ENCODE measurements at regions not wholly inside any gene's neighbourhood (a gene's known extent, or its start where the extent isn't known, plus 50 kb on each side); places are given as distances from the start of the nearest gene placed in this dataset.

GRCh38 chr5:168123631-168124528 lies 167.6 kb upstream of the WWC1 start:
- no peaks in the 10 kb centered on the region for H3K27me3 ChIP-seq
- H3K9ac ChIP-seq = no peak overlapping the region
- no peaks in the 10 kb centered on the region for H3K4me1 ChIP-seq
- H3K9me3 ChIP-seq = no peaks in the 10 kb centered on the region
- no peaks in the 10 kb centered on the region for H4K20me1 ChIP-seq
- H3K36me3 ChIP-seq = peaks cover 96% of the 10 kb centered on the region
- H3K27ac ChIP-seq = no peak overlapping the region
- no peak overlapping the region for H3K4me2 ChIP-seq
- no peak for TF ChIP-seq Cebpa-rat (IDR thresholded peaks at IDR 0.05)
- H3K4me3 ChIP-seq = no peak overlapping the region

GRCh38 chr5:168125445-168126199 lies 165.8 kb upstream of the WWC1 start:
- TF ChIP-seq Cebpa-rat (IDR thresholded peaks at IDR 0.05) = no peak
- H3K4me1 ChIP-seq = no peaks in the 10 kb centered on the region
- no peaks in the 10 kb centered on the region for H3K27me3 ChIP-seq

GRCh38 chr5:168126606-168127005 lies 164.8 kb upstream of the WWC1 start:
- Histone ChIP-seq H3K4me1 (no peaks in the 10 kb centered on the region), H3K27me3 (no peaks in the 10 kb centered on the region), H3K36me3 (peaks cover 95% of the 10 kb centered on the region), H3K27ac (no peak overlapping the region), H3K4me2 (no peak overlapping the region), H3K9me3 (no peaks in the 10 kb centered on the region), H3K4me3 (no peak overlapping the region), H3K9ac (no peak overlapping the region), H4K20me1 (no peaks in the 10 kb centered on the region)
- no peak for TF ChIP-seq Cebpa-rat (IDR thresholded peaks at IDR 0.05)

More at GRCh38 chr5:168125445-168126199, 165.8 kb upstream of the WWC1 start:
- Histone ChIP-seq H3K9ac (no peak overlapping the region), H3K4me2 (no peak overlapping the region), H3K9me3 (no peaks in the 10 kb centered on the region), H4K20me1 (no peaks in the 10 kb centered on the region), H3K4me3 (no peak overlapping the region), H3K27ac (no peak overlapping the region), H3K36me3 (peaks cover 92% of the 10 kb centered on the region)

GRCh38 chr5:168128111-168128510 lies 163.3 kb upstream of the WWC1 start:
- no peaks in the 10 kb centered on the region for H3K9me3 ChIP-seq
- no peak overlapping the region for H3K9ac ChIP-seq
- H3K4me2 ChIP-seq = no peak overlapping the region
- no peaks in the 10 kb centered on the region for H3K4me1 ChIP-seq
- H3K4me3 ChIP-seq = no peak overlapping the region
- H3K36me3 ChIP-seq = peaks cover 96% of the 10 kb centered on the region
- TF ChIP-seq Cebpa-rat (IDR thresholded peaks at IDR 0.05) = no peak
- no peak overlapping the region for H3K27ac ChIP-seq
- H3K27me3 ChIP-seq = no peaks in the 10 kb centered on the region
- no peaks in the 10 kb centered on the region for H4K20me1 ChIP-seq

GRCh38 chr5:168128557-168128956 lies 162.9 kb upstream of the WWC1 start:
- Histone ChIP-seq H3K4me2 (no peak overlapping the region), H3K9ac (no peak overlapping the region), H3K9me3 (no peaks in the 10 kb centered on the region), H4K20me1 (no peaks in the 10 kb centered on the region), H3K27ac (no peak overlapping the region), H3K4me3 (no peak overlapping the region), H3K36me3 (peaks cover 96% of the 10 kb centered on the region), H3K27me3 (no peaks in the 10 kb centered on the region), H3K4me1 (no peaks in the 10 kb centered on the region)
- TF ChIP-seq Cebpa-rat (IDR thresholded peaks at IDR 0.05) = no peak

GRCh38 chr5:168131519-168131918 lies 159.9 kb upstream of the WWC1 start:
- H3K36me3 ChIP-seq = peaks cover 84% of the 10 kb centered on the region
- H3K4me1 ChIP-seq = no peaks in the 10 kb centered on the region
- H3K9ac ChIP-seq = no peak overlapping the region
- H3K9me3 ChIP-seq = no peaks in the 10 kb centered on the region
- no peak overlapping the region for H3K4me3 ChIP-seq
- no peak for TF ChIP-seq Cebpa-rat (IDR thresholded peaks at IDR 0.05)
- no peaks in the 10 kb centered on the region for H3K27me3 ChIP-seq
- no peak overlapping the region for H3K27ac ChIP-seq
- no peaks in the 10 kb centered on the region for H4K20me1 ChIP-seq
- H3K4me2 ChIP-seq = no peak overlapping the region

GRCh38 chr5:168132241-168132641 lies 159.2 kb upstream of the WWC1 start:
- no peak for TF ChIP-seq Cebpa-rat (IDR thresholded peaks at IDR 0.05)

GRCh38 chr5:168135897-168136296 lies 155.5 kb upstream of the WWC1 start:
- Histone ChIP-seq H4K20me1 (no peaks in the 10 kb centered on the region), H3K9me3 (no peaks in the 10 kb centered on the region), H3K4me3 (no peak overlapping the region), H3K4me2 (no peak overlapping the region), H3K9ac (no peak overlapping the region), H3K27me3 (no peaks in the 10 kb centered on the region), H3K4me1 (peaks cover 12% of the 10 kb centered on the region), H3K27ac (no peak overlapping the region), H3K36me3 (peaks cover 66% of the 10 kb centered on the region)
- no peak for TF ChIP-seq Cebpa-rat (IDR thresholded peaks at IDR 0.05)

More at GRCh38 chr5:168132241-168132641, 159.2 kb upstream of the WWC1 start:
- Histone ChIP-seq H3K27ac (no peak overlapping the region), H3K4me2 (no peak overlapping the region), H3K4me1 (peaks cover 5% of the 10 kb centered on the region), H3K27me3 (no peaks in the 10 kb centered on the region), H4K20me1 (no peaks in the 10 kb centered on the region), H3K9ac (no peak overlapping the region), H3K36me3 (peaks cover 84% of the 10 kb centered on the region), H3K4me3 (no peak overlapping the region), H3K9me3 (no peaks in the 10 kb centered on the region)

GRCh38 chr5:168136340-168136739 lies 155.1 kb upstream of the WWC1 start:
- H3K4me1 ChIP-seq = peaks cover 12% of the 10 kb centered on the region
- no peak overlapping the region for H3K9ac ChIP-seq
- H3K4me2 ChIP-seq = no peak overlapping the region
- no peak for TF ChIP-seq Cebpa-rat (IDR thresholded peaks at IDR 0.05)
- no peak overlapping the region for H3K4me3 ChIP-seq
- no peaks in the 10 kb centered on the region for H4K20me1 ChIP-seq
- H3K9me3 ChIP-seq = no peaks in the 10 kb centered on the region
- H3K27me3 ChIP-seq = no peaks in the 10 kb centered on the region
- H3K36me3 ChIP-seq = peaks cover 66% of the 10 kb centered on the region
- H3K27ac ChIP-seq = no peak overlapping the region

- no peak for TF ChIP-seq Cebpa-rat (IDR thresholded peaks at IDR 0.05)
Observed at GRCh38 chr5:168137265-168137664, 154.2 kb upstream of the WWC1 start.

More at GRCh38 chr5:168137265-168137664, 154.2 kb upstream of the WWC1 start:
- Histone ChIP-seq H3K4me1 (peaks cover 12% of the 10 kb centered on the region), H4K20me1 (no peaks in the 10 kb centered on the region), H3K4me3 (no peak overlapping the region), H3K4me2 (0 out of 2 replicates have a peak overlapping the region, but pooled peaks have one; percentile 5), H3K9me3 (no peaks in the 10 kb centered on the region), H3K9ac (no peak overlapping the region), H3K27me3 (no peaks in the 10 kb centered on the region), H3K27ac (no peak overlapping the region), H3K36me3 (peaks cover 65% of the 10 kb centered on the region)
